HG03520 (cell line): ENCODE measurements at regions not wholly inside any gene's neighbourhood (a gene's known extent, or its start where the extent isn't known, plus 50 kb on each side); places are given as distances from the start of the nearest gene placed in this dataset.

ENCODE experiments used
- ATAC-seq: cut with Tn5 transposase; IDR thresholded peaks from one replicate; pipeline ENCODE4 v1.9.1; 2021; ENCODE audit warnings: mild to moderate bottlenecking, moderate library complexity; ENCODE audit not compliant: unreplicated experiment

DNA sequence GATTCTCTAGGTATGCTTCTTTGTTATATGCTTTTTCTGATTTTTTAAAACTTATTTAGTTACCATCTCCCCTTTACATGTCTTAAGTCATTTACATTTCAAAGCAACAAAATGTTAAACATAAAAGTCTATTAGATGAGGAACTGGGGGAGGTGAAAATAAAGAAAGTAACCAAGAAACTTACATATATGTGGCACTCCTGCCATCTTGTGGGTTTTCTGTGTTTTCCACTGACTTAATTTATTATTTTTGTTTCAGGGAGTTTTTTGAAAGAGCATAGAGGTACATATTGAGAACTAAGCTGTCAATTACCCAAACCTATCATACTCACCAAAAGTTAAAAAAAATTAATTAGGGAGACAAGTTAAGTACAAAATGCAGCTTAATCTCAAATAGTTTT lies 1531.1 kb downstream of the MRPL39 start:
- ATAC-seq = no peak

DNA sequence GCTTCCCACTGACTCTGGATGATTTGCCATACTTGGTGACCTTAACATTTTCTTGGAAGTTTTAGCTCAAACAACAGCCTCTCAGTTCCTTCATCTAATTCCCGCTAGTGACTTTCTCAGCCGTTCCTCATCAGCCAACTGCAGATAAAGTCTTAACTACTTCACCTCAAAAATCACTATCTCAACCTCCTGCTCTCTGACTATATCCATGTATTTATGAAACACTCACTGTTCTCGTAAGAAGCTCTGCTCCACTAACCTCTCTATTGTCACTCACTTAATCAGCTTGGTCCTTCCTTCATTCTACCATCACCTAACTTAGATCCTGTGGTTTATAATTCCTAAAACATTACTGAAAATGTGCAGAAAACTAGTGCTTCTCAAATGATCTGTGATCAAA lies 1551.6 kb downstream of the MRPL39 start:
- ATAC-seq = no peak

DNA sequence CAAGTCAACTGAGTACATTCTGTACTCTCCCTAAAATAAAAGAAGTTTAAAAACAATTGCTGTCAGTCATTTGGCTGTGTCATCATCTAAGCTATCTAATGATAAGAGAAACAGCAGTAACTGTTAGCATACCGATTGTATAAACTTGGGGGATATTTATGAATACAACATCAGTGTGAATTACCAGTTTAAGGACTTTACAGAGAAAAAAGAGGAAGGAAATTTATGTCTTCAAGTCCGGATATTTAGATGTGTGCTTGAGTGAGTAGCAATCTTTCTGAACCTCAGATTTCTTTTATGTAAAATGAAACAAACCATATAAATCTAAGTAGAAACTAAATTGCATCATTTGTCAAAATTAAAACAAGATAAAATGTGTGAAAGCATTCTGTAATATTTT lies 1557.0 kb downstream of the MRPL39 start:
- ATAC-seq = no peak

DNA sequence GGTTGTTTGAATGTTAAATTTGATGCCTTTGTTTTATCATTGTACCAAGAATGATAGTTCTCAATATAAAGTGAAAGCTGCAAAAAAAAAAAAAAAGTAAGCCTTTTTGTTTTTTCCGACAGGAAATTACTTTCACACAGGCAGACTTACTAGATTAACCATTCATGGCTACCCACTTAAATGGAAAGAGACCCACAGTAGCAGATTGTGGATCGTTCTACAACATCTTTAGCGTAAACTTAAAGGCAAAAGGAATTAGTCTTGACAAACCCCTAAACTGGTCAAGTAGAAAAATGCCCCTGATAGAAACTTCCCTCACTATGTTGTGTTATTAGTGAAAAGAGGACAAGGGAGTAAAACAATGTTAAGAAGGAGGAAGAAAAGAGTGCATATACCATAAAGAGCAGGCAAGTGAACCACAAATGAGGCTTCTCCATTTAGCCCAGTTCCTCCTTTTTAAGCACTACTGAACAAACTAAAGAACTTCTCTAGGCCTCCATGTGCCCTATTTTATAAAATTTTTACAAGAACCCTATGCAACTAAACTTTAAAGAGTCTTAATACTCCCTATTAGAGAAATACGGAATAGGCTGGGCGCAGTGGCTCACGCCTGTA lies 1560.3 kb downstream of the MRPL39 start:
- ATAC-seq = no peak

DNA sequence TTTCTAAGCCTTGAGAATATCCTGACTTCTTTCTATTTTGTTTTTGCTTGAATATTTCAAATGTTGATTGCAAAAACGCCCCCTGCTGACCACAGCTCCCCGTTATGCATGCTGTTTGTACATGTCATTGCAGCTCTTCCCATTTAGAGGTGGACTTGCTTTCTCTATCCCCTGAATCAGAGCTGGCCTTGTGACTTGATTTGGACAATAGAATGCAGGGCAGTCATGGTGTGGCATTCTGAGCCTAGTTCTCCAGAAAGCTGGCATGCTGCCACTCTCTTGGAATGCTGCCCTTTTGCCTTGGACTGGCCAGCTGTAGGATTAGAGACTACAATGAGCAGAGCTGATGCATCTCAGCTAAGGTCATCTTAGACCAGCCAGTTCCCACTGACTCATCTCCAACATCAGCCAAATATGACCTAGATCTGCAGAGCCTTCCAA lies 1561.5 kb downstream of the MRPL39 start:
- no peak for ATAC-seq

DNA sequence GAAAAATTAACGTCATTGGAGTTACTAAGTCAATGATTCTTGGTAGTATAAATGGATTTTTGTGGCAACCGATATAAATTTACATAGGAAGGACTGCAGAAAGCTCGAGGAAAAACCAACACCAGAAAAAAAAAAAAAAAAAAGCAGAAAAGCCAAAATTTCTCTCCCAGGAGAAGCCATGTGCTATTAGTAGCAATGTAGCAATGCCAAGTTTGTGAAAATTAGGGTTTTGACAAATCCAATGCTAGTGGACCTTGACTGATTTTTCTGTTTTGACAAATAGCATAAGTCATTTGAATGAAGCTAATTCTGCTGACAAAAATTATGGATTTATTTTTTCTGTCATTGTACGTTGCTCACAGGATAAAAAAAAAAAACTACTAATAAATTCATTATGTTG lies 1561.9 kb downstream of the MRPL39 start:
- no peak for ATAC-seq

DNA sequence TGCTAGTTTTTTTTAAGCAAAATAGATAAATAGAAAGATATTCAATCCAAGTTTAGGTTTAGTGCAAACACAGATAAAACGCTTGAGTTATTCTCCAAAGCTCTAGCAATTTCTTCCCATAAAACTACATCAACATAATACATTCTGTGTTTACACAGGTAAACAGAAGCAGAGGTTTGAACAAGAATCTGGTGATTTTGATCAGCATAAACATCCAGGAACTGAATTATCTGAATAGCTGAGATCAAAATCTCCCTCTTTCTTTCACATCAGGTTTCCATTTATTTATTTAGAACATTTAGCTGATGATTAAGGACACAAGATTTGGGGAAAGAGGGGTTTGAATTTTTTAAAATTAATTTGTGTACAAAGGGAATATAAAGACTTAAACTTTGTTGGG lies 1564.6 kb downstream of the MRPL39 start:
- ATAC-seq = no peak

DNA sequence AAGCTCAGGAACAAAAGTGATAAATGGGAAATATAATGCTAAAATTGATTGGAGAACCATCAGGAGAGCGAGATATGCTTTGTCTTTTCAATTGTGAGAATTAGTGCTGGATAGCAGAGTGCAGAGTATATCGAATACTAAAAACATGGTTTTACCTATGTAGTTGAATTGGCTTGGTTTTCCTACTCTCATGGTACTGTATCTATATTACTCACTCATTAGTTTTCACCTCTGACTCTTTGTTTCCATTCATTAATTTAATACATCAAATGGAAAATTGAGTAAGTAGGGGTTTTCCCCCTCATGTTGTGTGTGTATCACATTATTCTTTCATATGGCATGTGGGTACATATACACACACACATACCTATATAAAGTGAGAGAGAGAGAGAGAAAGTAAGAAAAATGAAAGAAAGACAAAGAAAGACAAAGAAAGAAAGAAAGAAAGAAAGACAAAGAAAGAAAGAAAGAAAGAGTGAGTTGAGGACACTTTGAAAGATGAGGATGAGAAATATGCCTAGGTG lies 1574.5 kb downstream of the MRPL39 start:
- no peak for ATAC-seq

DNA sequence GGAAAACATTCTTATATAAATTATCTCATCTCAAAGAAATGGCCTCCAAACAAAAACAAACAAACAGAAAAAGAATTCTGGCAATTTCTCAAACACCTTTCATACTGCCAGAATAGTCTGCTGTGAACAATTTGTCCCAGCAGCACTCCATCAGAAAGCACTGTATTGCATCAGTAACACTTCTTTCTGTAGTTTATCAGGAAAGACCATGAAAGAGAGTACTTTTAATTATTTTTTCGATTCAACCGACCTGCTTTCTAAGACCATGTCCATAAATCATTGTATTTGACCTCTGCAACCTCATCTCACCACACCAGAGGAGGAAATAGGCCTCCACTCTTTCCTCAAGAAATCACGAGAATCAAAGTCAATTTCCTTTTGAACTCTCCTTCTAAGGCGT lies 1579.9 kb downstream of the MRPL39 start:
- no peak for ATAC-seq

DNA sequence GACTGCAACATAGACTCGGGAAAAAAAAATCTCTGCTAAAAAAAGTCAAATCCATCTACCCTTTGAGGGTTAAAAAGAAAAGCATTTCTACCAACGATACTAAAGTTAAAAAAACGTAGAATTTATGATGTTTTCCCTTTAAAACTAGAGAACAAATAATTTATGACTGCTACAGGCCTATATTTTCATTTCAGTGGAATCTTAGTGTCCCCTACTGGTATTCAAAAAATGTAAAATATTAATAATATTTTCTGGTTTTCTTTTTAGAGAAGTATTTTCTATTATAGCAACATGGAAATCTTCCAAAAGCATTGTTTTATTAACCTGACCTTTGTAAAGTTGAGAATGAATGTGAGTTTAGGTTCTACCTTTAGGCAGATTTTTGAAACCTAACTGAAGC lies 1582.2 kb downstream of the MRPL39 start:
- ATAC-seq = no peak

DNA sequence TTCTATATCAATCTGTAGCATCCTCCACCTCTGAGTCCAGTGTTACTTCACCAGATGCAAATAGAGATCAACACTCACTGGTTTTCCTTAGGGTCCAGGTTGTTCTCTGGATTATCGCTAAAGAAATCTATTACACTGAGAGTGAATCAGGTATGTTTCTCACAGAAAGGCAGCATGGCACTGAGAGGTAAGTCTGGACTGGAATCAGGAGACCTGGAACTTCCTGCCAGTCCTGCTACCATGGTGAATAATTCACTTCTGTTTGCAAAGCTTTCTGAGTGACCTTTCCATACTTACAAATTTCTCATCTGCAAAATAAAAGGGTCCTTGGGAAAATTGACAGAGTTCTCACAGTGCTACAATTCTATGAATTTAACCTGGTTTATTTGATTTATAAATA lies 1583.3 kb downstream of the MRPL39 start:
- ATAC-seq = no peak

DNA sequence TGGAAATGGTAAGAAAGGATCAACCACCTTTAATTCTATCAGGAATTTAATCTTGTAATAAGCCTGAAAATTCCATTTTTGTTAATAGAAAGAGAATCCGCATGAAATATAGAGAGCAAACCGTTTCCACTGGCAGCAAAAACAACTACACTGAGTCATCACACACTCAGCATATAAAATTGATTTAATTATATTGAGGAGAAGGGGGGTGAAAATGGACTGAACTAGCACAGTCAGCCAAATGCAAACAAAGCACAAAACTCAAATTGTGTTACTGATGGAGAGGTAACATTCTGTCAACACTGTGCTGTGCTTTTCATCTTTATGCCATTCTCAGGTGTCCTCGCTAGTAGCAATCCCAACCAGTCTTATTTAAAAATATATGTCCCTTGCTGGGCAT lies 1583.9 kb downstream of the MRPL39 start:
- ATAC-seq = no peak

DNA sequence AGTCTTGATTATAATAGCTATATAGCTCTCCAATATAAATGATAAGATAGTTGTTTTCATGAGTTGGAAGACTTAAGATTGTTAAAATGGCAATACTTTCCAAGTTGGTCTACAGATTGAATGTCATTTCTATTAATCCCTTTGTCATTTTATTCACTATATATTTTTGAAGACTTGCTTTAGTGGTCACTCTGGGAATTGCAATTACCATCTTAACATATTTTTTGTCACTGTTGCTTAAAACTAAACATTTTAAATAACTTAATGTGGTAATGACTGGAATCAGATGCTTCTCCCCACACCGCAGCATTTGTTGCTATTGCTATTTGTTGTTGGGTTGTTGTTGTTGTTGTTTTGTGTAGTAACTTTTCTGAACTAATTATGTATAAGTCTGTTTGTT lies 1592.9 kb downstream of the MRPL39 start:
- ATAC-seq = no peak

DNA sequence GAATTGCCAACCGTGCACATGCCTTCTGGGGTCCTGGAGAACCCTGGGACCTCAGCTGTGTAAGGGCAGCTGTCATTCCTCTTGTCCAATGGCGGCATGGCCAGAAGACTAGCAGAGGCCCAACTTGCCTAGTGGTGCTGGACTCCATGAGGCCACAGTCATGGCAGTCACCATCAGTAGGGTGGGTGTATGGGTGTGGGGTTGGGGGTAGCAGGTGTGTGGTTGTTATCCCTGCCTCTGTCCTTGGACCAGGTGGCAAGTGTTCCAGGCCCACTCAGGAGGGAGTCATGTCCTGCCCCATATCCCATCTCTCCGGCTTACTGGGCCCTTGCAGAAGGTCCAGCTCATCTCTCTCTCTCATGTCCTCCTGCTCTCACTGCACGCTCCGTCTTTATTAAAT lies 1596.2 kb downstream of the MRPL39 start:
- no peak for ATAC-seq

DNA sequence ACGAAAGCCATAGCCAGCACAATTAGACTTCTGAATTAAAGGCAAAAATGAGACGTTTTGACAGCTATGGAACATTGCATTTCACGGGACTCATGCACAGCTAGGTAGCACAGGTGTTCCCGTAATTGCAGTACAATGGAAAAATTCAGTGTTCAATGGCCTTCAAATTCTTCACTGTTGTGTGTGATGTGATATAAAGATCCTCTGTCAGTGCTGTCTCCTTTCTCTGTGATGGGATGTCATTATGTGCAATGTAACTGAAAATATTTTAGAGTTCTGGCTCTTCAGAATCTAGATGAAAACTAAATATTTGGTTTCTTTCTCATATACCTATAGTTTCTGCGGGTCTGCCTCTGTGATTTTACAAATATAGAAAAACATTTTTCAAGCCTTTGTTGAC lies 1599.7 kb downstream of the MRPL39 start:
- no peak for ATAC-seq

DNA sequence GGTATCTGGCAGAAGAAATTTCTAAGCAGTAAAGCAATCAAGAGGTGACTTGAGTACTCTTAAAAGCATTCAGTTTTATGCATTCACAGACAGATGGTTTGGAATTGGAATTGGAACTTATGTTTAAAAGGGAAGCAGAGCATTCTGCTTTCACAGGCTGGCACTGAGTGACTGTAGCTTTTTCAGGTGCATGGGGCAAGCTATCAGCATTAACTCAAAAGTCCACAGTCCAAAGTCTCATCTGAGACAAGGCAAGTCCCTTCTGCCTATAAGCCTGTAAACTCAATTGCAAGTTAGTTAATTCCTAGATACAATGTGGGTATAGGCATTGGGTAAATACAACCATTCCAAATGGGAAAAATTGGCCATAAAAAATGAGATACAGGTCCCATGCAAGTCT lies 1620.3 kb downstream of the MRPL39 start:
- ATAC-seq = no peak

DNA sequence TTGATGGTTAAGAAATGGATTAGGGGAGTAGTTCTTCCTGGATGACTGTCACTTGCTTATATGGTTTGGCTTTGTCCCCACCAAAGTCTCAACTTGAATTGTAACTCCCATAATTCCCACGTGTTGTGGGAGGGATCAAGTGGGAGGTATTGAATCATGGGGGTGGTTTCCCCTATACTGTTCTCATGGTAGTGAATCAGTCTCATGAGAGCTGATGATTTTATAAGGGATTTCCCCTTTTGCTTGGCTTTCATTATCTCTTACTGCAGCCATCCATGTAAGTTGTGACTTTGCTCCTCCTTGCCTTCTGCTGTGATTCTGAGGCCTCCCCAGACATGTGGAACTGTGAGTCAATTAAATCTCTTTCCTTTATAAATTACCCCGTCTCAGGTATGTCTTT lies 1621.1 kb downstream of the MRPL39 start:
- no peak for ATAC-seq

DNA sequence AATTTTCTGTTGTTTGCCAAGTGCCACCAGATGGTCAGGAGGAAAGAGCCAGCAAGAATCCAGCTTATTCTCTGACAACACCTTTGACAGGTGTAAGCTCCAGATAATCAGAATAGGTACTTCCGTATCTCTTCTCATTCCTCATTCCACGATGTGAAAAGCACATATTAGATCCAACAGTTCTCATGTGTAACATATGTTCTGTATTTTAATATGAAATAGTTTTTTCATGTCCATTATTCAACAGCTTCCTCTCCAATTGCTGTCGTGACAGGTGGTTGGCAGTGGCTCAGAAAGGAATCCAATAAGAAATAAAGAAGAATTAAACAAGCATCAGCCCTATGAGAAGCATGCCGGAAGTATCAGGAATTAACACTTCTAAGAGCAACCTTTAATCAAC lies 1624.7 kb downstream of the MRPL39 start:
- ATAC-seq = no peak

DNA sequence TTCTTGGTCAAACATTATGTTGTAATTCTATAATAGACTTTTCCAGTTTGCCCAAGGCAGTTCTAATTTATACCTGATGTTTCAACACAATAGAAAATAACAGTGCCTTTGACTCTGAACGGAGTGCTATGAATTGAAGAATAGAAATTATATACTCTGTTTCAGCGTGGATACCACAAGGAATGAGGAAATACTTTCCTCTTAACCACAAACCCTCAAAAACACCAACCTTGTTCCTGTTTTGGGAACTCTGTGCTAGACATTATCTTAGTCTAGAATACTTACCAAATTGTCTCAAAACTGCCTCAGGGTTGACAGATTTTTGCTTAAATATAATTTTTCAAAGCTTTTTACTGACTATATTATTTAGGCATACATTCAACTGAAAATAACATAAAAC lies 1629.3 kb downstream of the MRPL39 start:
- no peak for ATAC-seq

DNA sequence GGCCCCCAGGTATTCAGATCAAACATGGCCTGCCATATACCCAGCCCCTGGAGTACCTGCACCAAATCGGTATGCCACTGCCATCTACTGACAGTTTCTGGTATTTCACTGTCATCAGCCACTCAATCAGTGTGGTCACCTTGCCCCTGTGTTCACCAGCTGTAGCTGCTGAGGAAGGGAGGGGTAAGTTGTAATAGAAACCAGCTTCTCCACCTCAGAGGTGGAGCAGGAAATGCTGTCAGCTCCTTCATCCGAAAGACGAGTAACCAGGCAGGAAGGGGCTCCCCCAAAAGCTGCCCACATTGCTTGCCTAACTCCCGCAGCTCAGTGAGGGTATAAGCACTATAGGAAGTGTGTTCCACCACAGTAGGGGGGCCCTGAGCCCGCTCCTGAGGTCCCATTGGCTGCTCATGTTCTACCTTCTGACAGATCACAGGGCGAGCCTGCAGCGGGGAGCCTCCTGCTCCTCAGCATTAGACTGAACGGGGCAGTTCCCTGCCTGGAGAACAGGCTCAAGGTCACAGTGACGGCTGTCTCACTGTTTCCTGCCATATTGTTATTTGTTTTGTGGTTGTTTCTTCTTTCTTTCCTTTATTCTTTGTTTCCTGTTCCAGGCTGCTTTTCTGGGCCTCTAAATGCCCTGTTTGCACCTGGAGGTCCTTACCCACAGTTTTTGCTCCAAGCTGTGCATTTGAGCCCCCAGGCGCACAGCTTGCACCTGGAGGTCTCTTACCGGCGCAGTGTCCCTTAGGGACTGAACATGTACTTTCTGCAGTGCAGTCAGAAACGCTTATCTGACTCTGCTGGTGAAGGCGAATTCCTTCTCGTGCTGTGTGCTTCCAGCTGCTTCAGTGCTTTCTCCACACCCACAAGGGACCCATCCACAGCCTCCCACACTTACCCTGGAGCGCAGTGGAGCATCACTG lies 1638.3 kb downstream of the MRPL39 start:
- ATAC-seq = peak; percentile 92

DNA sequence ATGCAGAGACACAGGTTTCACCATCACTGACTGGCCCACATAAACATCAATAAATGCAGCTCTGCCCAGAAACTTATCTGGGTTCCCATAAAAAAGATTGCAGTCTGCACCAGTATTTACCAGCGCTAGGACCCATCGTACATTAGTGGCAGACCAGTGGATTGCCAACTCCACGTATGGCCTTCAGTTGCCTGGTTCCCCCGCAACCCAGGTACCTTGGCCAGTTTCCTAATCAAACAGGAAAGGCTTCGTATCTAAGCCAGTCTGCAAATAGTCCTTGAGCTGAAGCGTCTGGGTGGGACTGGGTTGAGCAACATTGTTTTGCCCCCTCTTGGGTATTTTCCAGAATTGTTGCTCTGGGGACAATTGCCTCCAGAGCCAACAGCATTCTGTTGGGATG lies 1639.3 kb downstream of the MRPL39 start:
- ATAC-seq = no peak

DNA sequence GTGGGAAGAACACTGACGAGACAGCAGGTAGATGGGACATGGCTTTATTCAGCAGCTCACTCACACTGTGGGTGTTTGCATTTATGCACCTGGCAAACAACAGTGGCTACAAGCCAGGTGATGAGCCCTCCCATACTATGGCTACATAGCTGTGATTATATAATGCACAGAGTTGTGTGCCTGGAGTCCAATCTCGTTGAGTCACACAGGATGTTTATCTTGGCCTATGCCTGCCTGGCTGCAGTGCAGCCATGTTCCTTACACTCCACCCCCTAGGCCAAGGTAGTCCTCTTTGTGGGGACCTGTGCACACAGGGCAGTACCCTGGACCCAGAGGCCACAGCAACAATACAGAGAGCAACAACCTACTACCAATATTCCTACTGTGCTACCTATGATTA lies 1643.8 kb downstream of the MRPL39 start:
- ATAC-seq = no peak
